Vagina (tissue), 2 donors: ENCODE measurements at regions not wholly inside any gene's neighbourhood (a gene's known extent, or its start where the extent isn't known, plus 50 kb on each side); places are given as distances from the start of the nearest gene placed in this dataset.

Experiments
- POLR2A ChIP-seq, 2 donors: fragments of 450-650 bp; IDR thresholded peaks; one replicate each; pipeline ENCODE4 v1.6.1; 2017; ENCODE audit warnings: antibody characterized with exemption in 2 of 2, mild to moderate bottlenecking in 2 of 2, moderate library complexity in 2 of 2
- TF ChIP-seq, protein P1 (sequence below), 3 experiments: fragments of 450-650 bp in 2 of 3; fragments of 200-600 bp in 1 of 3; sonication (generic) in 1 of 3; IDR thresholded peaks; one replicate each; pipeline ENCODE4 v1.5.1; 2017 to 2019; ENCODE audit warnings: antibody characterized with exemption in 3 of 3, mild to moderate bottlenecking in 2 of 3, moderate library complexity in 2 of 3

DNA sequence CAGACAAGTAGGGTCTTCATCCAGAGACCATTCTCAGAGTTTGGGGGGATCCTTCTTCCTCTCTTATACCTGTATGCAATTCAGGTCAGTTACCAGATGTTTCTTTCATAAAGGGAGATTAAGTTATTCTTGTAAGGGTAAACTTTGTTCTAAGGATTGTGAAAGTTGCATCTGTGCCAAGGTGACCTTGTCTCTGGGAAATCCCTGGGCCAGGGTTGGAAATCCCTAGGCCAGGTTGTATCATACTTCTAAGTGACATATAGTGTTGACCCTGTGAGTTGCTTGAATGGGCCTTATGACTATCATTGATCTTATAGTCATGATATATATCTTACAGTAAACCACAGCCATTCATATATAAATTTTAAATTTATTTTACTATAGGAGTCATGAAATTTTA lies 436.9 kb downstream of the RMST start:
- TF ChIP-seq POLR2A (IDR thresholded peaks at IDR 0.05) = no peak
- TF ChIP-seq, protein P1, sequence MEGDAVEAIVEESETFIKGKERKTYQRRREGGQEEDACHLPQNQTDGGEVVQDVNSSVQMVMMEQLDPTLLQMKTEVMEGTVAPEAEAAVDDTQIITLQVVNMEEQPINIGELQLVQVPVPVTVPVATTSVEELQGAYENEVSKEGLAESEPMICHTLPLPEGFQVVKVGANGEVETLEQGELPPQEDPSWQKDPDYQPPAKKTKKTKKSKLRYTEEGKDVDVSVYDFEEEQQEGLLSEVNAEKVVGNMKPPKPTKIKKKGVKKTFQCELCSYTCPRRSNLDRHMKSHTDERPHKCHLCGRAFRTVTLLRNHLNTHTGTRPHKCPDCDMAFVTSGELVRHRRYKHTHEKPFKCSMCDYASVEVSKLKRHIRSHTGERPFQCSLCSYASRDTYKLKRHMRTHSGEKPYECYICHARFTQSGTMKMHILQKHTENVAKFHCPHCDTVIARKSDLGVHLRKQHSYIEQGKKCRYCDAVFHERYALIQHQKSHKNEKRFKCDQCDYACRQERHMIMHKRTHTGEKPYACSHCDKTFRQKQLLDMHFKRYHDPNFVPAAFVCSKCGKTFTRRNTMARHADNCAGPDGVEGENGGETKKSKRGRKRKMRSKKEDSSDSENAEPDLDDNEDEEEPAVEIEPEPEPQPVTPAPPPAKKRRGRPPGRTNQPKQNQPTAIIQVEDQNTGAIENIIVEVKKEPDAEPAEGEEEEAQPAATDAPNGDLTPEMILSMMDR (IDR thresholded peaks at IDR 0.05) = no peak
